ENCODE measurements at regions not wholly inside any gene's neighbourhood (a gene's known extent, or its start where the extent isn't known, plus 50 kb on each side); places are given as distances from the start of the nearest gene placed in this dataset.

DNA sequence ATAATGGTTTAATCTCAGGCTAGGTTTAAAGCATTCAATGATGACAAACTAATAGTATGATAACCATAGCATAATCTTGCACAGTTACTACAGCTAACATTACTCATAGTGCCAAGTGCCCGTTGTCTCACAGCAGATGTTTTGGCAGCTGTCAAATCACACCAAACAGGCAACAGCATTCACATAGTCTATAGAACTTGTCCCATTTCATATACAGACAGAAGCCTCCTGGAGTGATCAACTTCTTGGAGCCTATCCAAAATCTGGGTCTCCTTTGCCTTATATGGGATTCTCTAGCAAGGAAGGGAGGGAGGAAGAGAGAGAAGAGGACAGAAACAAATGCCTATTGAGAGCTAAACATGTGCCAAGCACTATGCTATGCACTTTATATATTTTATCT, 250.6 kb upstream of the ZP4 start:
- TF ChIP-seq RBM15 (IDR thresholded peaks at IDR 0.05; ENCODE audit: insufficient read depth, low read length) (no peak), ZNF398 (CRISPR knock-in tag; IDR thresholded peaks at IDR 0.05) (no peak), RFX5 (IDR thresholded peaks at IDR 0.05; ENCODE audit: low read depth, low read length) (no peak), CTCF (IDR thresholded peaks at IDR 0.05 in 2 of 3, conservative IDR thresholded peaks at IDR 0.05 in 1 of 3; ENCODE audit: insufficient read depth in 2 of 3, low read depth in 1 of 3, low read length in 3 of 3) (no peak), EZH2 (IDR thresholded peaks at IDR 0.05; ENCODE audit: borderline replicate concordance, low read depth, low read length) (no peak), ZNF143 (CRISPR knock-in tag; IDR thresholded peaks at IDR 0.05) (no peak), MAX (CRISPR knock-in tag; IDR thresholded peaks at IDR 0.05) (no peak), EP300 (IDR thresholded peaks at IDR 0.05; ENCODE audit: low read length) (no peak), ZC3H11A (IDR thresholded peaks at IDR 0.05; ENCODE audit: low read depth, low read length) (no peak), YY1 (IDR thresholded peaks at IDR 0.05; ENCODE audit: borderline replicate concordance in 1 of 3, control insufficient read depth in 1 of 3, extremely low read depth in 1 of 3, insufficient read depth in 3 of 3, insufficient read length in 1 of 3, insufficient replicate concordance in 2 of 3, low read depth in 1 of 3, low read length in 2 of 3) (no peak), GATAD2A (IDR thresholded peaks at IDR 0.05) (no peak)
- TF ChIP-seq, protein P1, sequence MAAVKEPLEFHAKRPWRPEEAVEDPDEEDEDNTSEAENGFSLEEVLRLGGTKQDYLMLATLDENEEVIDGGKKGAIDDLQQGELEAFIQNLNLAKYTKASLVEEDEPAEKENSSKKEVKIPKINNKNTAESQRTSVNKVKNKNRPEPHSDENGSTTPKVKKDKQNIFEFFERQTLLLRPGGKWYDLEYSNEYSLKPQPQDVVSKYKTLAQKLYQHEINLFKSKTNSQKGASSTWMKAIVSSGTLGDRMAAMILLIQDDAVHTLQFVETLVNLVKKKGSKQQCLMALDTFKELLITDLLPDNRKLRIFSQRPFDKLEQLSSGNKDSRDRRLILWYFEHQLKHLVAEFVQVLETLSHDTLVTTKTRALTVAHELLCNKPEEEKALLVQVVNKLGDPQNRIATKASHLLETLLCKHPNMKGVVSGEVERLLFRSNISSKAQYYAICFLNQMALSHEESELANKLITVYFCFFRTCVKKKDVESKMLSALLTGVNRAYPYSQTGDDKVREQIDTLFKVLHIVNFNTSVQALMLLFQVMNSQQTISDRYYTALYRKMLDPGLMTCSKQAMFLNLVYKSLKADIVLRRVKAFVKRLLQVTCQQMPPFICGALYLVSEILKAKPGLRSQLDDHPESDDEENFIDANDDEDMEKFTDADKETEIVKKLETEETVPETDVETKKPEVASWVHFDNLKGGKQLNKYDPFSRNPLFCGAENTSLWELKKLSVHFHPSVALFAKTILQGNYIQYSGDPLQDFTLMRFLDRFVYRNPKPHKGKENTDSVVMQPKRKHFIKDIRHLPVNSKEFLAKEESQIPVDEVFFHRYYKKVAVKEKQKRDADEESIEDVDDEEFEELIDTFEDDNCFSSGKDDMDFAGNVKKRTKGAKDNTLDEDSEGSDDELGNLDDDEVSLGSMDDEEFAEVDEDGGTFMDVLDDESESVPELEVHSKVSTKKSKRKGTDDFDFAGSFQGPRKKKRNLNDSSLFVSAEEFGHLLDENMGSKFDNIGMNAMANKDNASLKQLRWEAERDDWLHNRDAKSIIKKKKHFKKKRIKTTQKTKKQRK (IDR thresholded peaks at IDR 0.05; ENCODE audit: borderline replicate concordance, low read depth, low read length) = no peak

Data from K562 (cell line).